ENCODE measurements at regions not wholly inside any gene's neighbourhood (a gene's known extent, or its start where the extent isn't known, plus 50 kb on each side); places are given as distances from the start of the nearest gene placed in this dataset.
"Not testable (repeated sequence)": the region's sequence is repeated elsewhere in the genome, so short reads cannot be mapped to it uniquely, and the experiment has no call there.

- DNase-seq, result no peak
Measured at GRCh38 chr1:172755099-172755498, 96.2 kb downstream of the FASLG start.

- DNase-seq, result no peak
Measured at GRCh38 chr1:172756024-172756423, 97.1 kb downstream of the FASLG start.

GRCh38 chr1:172758259-172758658 is 99.4 kb downstream of the FASLG start:
- DNase-seq, result no peak

- DNase-seq, result no peak
Measured at GRCh38 chr1:172760121-172760520, 101.2 kb downstream of the FASLG start.

GRCh38 chr1:172761581-172762486 is 102.9 kb downstream of the FASLG start:
- no peak for DNase-seq

GRCh38 chr1:172763057-172763456 is 104.2 kb downstream of the FASLG start:
- no peak for DNase-seq

GRCh38 chr1:172764378-172764777 is 105.5 kb downstream of the FASLG start:
- DNase-seq, result no peak

GRCh38 chr1:172766462-172766861 is 107.6 kb downstream of the FASLG start:
- no peak for DNase-seq

GRCh38 chr1:172770071-172770470 is 111.2 kb downstream of the FASLG start:
- no peak for DNase-seq

- no peak for DNase-seq
Measured at GRCh38 chr1:172774561-172774960, 115.7 kb downstream of the FASLG start.

- DNase-seq, result no peak
Measured at GRCh38 chr1:172775606-172776005, 116.7 kb downstream of the FASLG start.

GRCh38 chr1:172776071-172776470 is 117.2 kb downstream of the FASLG start:
- no peak for DNase-seq

GRCh38 chr1:172777767-172778166 is 118.9 kb downstream of the FASLG start:
- no peak for DNase-seq

- no peak for DNase-seq
Measured at GRCh38 chr1:172778456-172779455, 119.9 kb downstream of the FASLG start.

GRCh38 chr1:172779491-172779890 is 120.6 kb downstream of the FASLG start:
- no peak for DNase-seq

- DNase-seq, result no peak
Measured at GRCh38 chr1:172781513-172782140, 122.7 kb downstream of the FASLG start.

GRCh38 chr1:172789840-172790239 is 130.9 kb downstream of the FASLG start:
- DNase-seq, result no peak

GRCh38 chr1:172790245-172790644 is 131.3 kb downstream of the FASLG start:
- DNase-seq, result no peak

GRCh38 chr1:172793823-172794222 is 134.9 kb downstream of the FASLG start:
- no peak for DNase-seq

GRCh38 chr1:172795741-172796140 is 136.8 kb downstream of the FASLG start:
- no peak for DNase-seq

- DNase-seq, result not testable (repeated sequence)
Measured at GRCh38 chr1:172799804-172800203, 140.9 kb downstream of the FASLG start.

- DNase-seq, result no peak
Measured at GRCh38 chr1:172801771-172802322, 142.9 kb downstream of the FASLG start.

- no peak for DNase-seq
Measured at GRCh38 chr1:172809750-172810149, 150.8 kb downstream of the FASLG start.

Measured in right hindlimb (tissue), 1 donor.